SK-N-MC (cell line): ENCODE measurements at regions not wholly inside any gene's neighbourhood (a gene's known extent, or its start where the extent isn't known, plus 50 kb on each side); places are given as distances from the start of the nearest gene placed in this dataset.

ENCODE experiments used
- EZH2 ChIP-seq: fragments of 200-600 bp; sonication (generic); IDR thresholded peaks from one replicate; pipeline ENCODE4 v1.6.1; 2017; ENCODE audit warnings: antibody characterized with exemption
- FOXP2 ChIP-seq: optimal IDR thresholded peaks from 2 replicates; pipeline ENCODE3; 2011; ENCODE audit warnings: mild to moderate bottlenecking, moderate library complexity; ENCODE audit not compliant: insufficient read depth; ENCODE audit errors: extremely low read length, control extremely low read depth
- POLR2AphosphoS5 ChIP-seq: IDR thresholded peaks from 2 replicates; pipeline ENCODE4 v1.6.1; 2012; ENCODE audit warnings: mild to moderate bottlenecking, low read depth, low read length, borderline replicate concordance

DNA sequence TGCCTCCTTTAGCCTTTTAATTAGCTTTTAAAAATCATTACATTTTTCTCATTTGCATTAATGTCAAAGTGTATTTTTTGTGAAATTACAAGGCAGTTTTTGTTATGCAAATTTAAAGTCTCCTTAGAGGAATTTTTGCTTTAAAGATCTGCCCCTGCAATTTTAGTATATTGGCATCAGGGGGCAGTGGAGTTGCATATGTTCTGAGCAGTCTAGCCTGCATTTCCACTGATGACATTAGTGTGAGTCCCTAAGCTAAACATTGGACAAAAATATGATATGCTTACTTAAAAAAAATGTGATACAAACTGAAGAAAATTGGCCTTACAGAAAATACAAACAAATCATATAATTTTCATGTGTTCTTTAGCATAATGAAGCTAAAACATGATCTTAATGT is 426.5 kb downstream of the SLC4A3 start:
- TF ChIP-seq EZH2 = no peak
- TF ChIP-seq POLR2AphosphoS5 = no peak
- TF ChIP-seq FOXP2 = no peak
